H1 (cell line): ENCODE measurements at regions not wholly inside any gene's neighbourhood (a gene's known extent, or its start where the extent isn't known, plus 50 kb on each side); places are given as distances from the start of the nearest gene placed in this dataset.

ENCODE experiments used
- CHD1 ChIP-seq: IDR thresholded peaks from 2 replicates; pipeline ENCODE4 v1.6.1; 2012; ENCODE audit warnings: low read depth, low read length, improper control_type of control experiment
- FOSL1 ChIP-seq: IDR thresholded peaks from 2 replicates; pipeline ENCODE4 v1.6.1; 2011; ENCODE audit warnings: mild to moderate bottlenecking, low read depth, low read length, moderate library complexity; ENCODE audit not compliant: insufficient read depth
- SIN3A ChIP-seq, 2 experiments: IDR thresholded peaks in 1 of 2; conservative IDR thresholded peaks in 1 of 2; 2 replicates each; pipeline ENCODE4 v1.6.1; 2011 to 2012; ENCODE audit warnings: low read length in 2 of 2, improper control_type of control experiment in 1 of 2, low read depth in 1 of 2, mild to moderate bottlenecking in 1 of 2
- SRF ChIP-seq: IDR thresholded peaks from 2 replicates; pipeline ENCODE4 v1.6.1; 2011; ENCODE audit warnings: mild to moderate bottlenecking, low read depth, low read length, moderate library complexity
- TF ChIP-seq, protein P1 (sequence below), 3 experiments: IDR thresholded peaks; 1 replicate in 2 of 3; 2 replicates in 1 of 3; pipeline versions ENCODE4 v1.5.1 to v1.6.1; 2011; ENCODE audit warnings: low read length in 3 of 3, mild to moderate bottlenecking in 3 of 3, inconsistent platforms in 2 of 3, low read depth in 1 of 3, moderate library complexity in 1 of 3; ENCODE audit not compliant: insufficient read depth in 1 of 3; ENCODE audit errors: control extremely low read depth in 1 of 3

DNA sequence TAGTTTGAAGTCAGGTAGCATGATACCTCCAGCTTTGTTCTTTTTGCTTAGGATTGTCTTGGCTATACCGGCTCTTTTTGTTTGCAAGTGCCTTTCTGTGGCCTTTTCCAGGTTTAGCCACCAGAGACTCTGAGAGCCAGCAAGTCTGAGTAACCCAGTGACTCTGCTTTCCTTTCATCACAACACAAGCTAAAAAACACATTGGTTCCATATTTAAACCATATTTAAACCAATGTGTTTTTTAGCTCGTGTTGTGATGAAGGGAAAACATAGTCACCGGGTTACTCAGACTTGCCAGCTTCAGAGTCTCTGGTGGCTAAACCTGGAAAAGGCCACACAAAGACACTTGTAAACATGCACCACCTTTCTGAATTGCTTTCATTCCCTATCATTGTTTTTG, 493.3 kb downstream of the NTRK2 start:
- no peak for TF ChIP-seq SIN3A (conservative IDR thresholded peaks at IDR 0.05 in 1 of 2, IDR thresholded peaks at IDR 0.05 in 1 of 2; ENCODE audit: low read depth in 1 of 2, low read length in 2 of 2)
- TF ChIP-seq, protein P1, sequence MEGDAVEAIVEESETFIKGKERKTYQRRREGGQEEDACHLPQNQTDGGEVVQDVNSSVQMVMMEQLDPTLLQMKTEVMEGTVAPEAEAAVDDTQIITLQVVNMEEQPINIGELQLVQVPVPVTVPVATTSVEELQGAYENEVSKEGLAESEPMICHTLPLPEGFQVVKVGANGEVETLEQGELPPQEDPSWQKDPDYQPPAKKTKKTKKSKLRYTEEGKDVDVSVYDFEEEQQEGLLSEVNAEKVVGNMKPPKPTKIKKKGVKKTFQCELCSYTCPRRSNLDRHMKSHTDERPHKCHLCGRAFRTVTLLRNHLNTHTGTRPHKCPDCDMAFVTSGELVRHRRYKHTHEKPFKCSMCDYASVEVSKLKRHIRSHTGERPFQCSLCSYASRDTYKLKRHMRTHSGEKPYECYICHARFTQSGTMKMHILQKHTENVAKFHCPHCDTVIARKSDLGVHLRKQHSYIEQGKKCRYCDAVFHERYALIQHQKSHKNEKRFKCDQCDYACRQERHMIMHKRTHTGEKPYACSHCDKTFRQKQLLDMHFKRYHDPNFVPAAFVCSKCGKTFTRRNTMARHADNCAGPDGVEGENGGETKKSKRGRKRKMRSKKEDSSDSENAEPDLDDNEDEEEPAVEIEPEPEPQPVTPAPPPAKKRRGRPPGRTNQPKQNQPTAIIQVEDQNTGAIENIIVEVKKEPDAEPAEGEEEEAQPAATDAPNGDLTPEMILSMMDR (IDR thresholded peaks at IDR 0.05; ENCODE audit: control extremely low read depth in 1 of 3, insufficient read depth in 1 of 3, low read depth in 1 of 3, low read length in 3 of 3), result no peak
- no peak for TF ChIP-seq FOSL1
- TF ChIP-seq SRF, result no peak
- no peak for TF ChIP-seq CHD1
